ENCODE measurements at regions not wholly inside any gene's neighbourhood (a gene's known extent, or its start where the extent isn't known, plus 50 kb on each side); places are given as distances from the start of the nearest gene placed in this dataset.

DNA sequence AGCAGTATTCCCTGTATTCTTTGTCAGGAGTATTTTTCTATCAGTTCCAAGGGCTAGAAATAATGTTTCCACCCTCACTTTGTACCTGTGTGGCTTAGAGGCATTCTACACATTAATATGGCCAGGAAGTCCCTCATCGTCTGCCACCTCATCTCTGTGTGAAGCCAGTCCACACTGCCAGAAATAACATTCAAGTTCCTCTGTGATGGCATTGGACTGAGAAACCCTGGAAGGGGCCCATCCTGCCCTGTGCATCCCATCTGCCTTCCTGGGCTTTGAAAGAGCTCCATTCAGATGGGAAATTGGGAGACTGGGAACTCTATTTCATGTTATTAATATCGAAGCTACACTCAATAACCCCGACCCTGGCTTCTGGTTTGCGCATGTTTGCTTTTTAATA is 497.2 kb upstream of the CDH5 start:
- TF ChIP-seq CTCF (IDR thresholded peaks at IDR 0.05) (no peak), POLR2A (IDR thresholded peaks at IDR 0.05) (no peak)
